OCI-LY3 (cell line): ENCODE measurements at regions not wholly inside any gene's neighbourhood (a gene's known extent, or its start where the extent isn't known, plus 50 kb on each side); places are given as distances from the start of the nearest gene placed in this dataset.

Source experiments
- CTCF ChIP-seq: fragments of 200-600, 300-600 bp; sonication (generic); IDR thresholded peaks from 2 replicates; pipeline ENCODE4 v1.5.1; 2014; ENCODE audit warnings: antibody characterized with exemption, low read length, low read depth
- EZH2phosphoT487 ChIP-seq: fragments of 200-600 bp; shearing (Covaris generic); IDR thresholded peaks from 2 replicates; pipeline ENCODE4 v1.6.1; 2018; ENCODE audit warnings: antibody characterized with exemption, mixed run types, low read depth

DNA sequence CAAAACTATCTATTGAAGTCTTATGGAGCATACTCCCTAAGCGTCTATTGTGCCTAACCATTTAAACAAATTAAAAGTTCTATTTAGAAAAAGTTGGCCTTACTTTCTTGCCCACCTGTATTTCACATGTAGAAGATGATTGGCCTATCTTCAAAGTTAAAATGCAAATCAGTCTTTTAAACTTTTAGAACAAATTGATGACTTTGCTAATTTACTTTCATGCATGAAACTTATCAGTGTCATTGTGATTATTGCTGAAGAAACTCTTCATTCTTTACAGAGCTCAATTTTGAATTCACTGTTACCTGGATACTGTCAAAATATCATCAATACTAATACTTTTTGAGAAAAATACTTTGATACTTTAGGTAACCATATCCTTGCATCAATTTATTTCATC, 216.1 kb downstream of the COX7C start:
- TF ChIP-seq CTCF (no peak), EZH2phosphoT487 (no peak)
